Vagina (tissue), 2 donors: ENCODE measurements at regions not wholly inside any gene's neighbourhood (a gene's known extent, or its start where the extent isn't known, plus 50 kb on each side); places are given as distances from the start of the nearest gene placed in this dataset.

Source experiments
- DNase-seq, 2 donors: peaks; one replicate each; pipeline ENCODE4 v3.0.0-alpha.2; 2017; ENCODE audit errors: extremely low spot score in 2 of 2
- H3K27ac ChIP-seq: fragments of 200-600 bp; sonication (generic); one replicate; pipeline ENCODE4 v1.5.1; 2019
- H3K27me3 ChIP-seq: fragments of 200-600 bp; sonication (generic); one replicate; pipeline ENCODE4 v1.5.1; 2019
- H3K36me3 ChIP-seq, 2 donors: fragments of 200-600 bp; sonication (generic); one replicate each; pipeline ENCODE4 v1.5.1; 2017 to 2019
- H3K4me1 ChIP-seq: fragments of 200-600 bp; sonication (generic); one replicate; pipeline ENCODE4 v1.5.1; 2019
- H3K4me3 ChIP-seq, 2 donors: fragments of 200-600 bp; sonication (generic); 1 replicate in 1 of 2; 2 replicates in 1 of 2; pipeline ENCODE4 v1.5.1; 2016 to 2019
- H3K9me3 ChIP-seq: fragments of 200-600 bp; sonication (generic); one replicate; pipeline ENCODE4 v1.5.1; 2019
- CTCF ChIP-seq, 3 experiments: fragments of 450-650 bp in 2 of 3; fragments of 200-600 bp in 1 of 3; sonication (generic) in 1 of 3; IDR thresholded peaks; one replicate each; pipeline ENCODE4 v1.5.1; 2017 to 2019; ENCODE audit warnings: antibody characterized with exemption in 3 of 3, mild to moderate bottlenecking in 2 of 3, moderate library complexity in 2 of 3
- POLR2A ChIP-seq, 2 donors: fragments of 450-650 bp; IDR thresholded peaks; one replicate each; pipeline ENCODE4 v1.6.1; 2017; ENCODE audit warnings: antibody characterized with exemption in 2 of 2, mild to moderate bottlenecking in 2 of 2, moderate library complexity in 2 of 2
- POLR2AphosphoS5 ChIP-seq, 2 donors: sonication (generic); formaldehyde crosslinking; IDR thresholded peaks; one replicate each; pipeline ENCODE4 v1.9.0; 2017; ENCODE audit warnings: antibody characterized with exemption in 2 of 2, mild to moderate bottlenecking in 2 of 2, low read depth in 1 of 2; ENCODE audit not compliant: insufficient read depth in 1 of 2
- intact Hi-C: fragments of 100-400 bp; cut with DNase I; formaldehyde crosslinking; loops from one replicate; pipeline ENCODE4 v1.15.1; 2023

GRCh38 chr20:40782043-40782368, 93.0 kb upstream of the MAFB start:
- TF ChIP-seq CTCF (IDR thresholded peaks at IDR 0.05) = no peak
- peak; percentile 40 to 69 for DNase-seq
- Histone ChIP-seq H3K9me3 (no peaks in the 10 kb centered on the region), H3K27ac (no peak overlapping the region), H3K27me3 (no peaks in the 10 kb centered on the region), H3K36me3 (no peaks in the 10 kb centered on the region), H3K4me1 (no peaks in the 10 kb centered on the region), H3K4me3 (no peak overlapping the region)
- intact Hi-C loops = no loop called here

- no peaks in the 10 kb centered on the region for H3K9me3 ChIP-seq
- H3K4me1 ChIP-seq = no peaks in the 10 kb centered on the region
- intact Hi-C loops = no loop called here
- H3K27me3 ChIP-seq = no peaks in the 10 kb centered on the region
- no peak overlapping the region for H3K27ac ChIP-seq
- TF ChIP-seq CTCF (IDR thresholded peaks at IDR 0.05) (no peak), POLR2A (IDR thresholded peaks at IDR 0.05) (no peak), POLR2AphosphoS5 (IDR thresholded peaks at IDR 0.05; ENCODE audit: insufficient read depth in 1 of 2, low read depth in 1 of 2) (no peak)
- H3K36me3 ChIP-seq = no peaks in the 10 kb centered on the region
- no peak overlapping the region for H3K4me3 ChIP-seq
- DNase-seq = peak in 1 of 2 donors; percentile 64
Measured at GRCh38 chr20:40785346-40785745, 96.3 kb upstream of the MAFB start.

GRCh38 chr20:40786336-40786735, 97.3 kb upstream of the MAFB start:
- TF ChIP-seq POLR2AphosphoS5 (IDR thresholded peaks at IDR 0.05; ENCODE audit: insufficient read depth in 1 of 2, low read depth in 1 of 2) (no peak), CTCF (IDR thresholded peaks at IDR 0.05) (no peak), POLR2A (IDR thresholded peaks at IDR 0.05) (no peak)
- intact Hi-C loops = no loop called here
- Histone ChIP-seq H3K9me3 (no peaks in the 10 kb centered on the region), H3K4me1 (no peaks in the 10 kb centered on the region), H3K27ac (no peak overlapping the region), H3K27me3 (no peaks in the 10 kb centered on the region), H3K4me3 (no peak overlapping the region), H3K36me3 (no peaks in the 10 kb centered on the region)
- DNase-seq = peak in 1 of 2 donors; percentile 95

GRCh38 chr20:40787941-40788340, 98.9 kb upstream of the MAFB start:
- intact Hi-C loops = no loop called here
- H3K36me3 ChIP-seq = no peaks in the 10 kb centered on the region
- no peaks in the 10 kb centered on the region for H3K4me1 ChIP-seq
- no peaks in the 10 kb centered on the region for H3K9me3 ChIP-seq
- H3K27me3 ChIP-seq = no peaks in the 10 kb centered on the region
- TF ChIP-seq POLR2A (IDR thresholded peaks at IDR 0.05) (no peak), CTCF (IDR thresholded peaks at IDR 0.05) (no peak), POLR2AphosphoS5 (IDR thresholded peaks at IDR 0.05; ENCODE audit: insufficient read depth in 1 of 2, low read depth in 1 of 2) (no peak)
- no peak for DNase-seq
- no peak overlapping the region for H3K4me3 ChIP-seq
- H3K27ac ChIP-seq = no peak overlapping the region

GRCh38 chr20:40797425-40797824, 108.4 kb upstream of the MAFB start:
- peak in 1 of 2 donors; percentile 28 for DNase-seq
- Histone ChIP-seq H3K4me1 (no peaks in the 10 kb centered on the region), H3K9me3 (no peaks in the 10 kb centered on the region), H3K27ac (no peak overlapping the region), H3K27me3 (no peaks in the 10 kb centered on the region), H3K4me3 (no peak overlapping the region), H3K36me3 (no peaks in the 10 kb centered on the region)
- intact Hi-C loops = no loop called here
- no peak for TF ChIP-seq POLR2A (IDR thresholded peaks at IDR 0.05)
- TF ChIP-seq CTCF (IDR thresholded peaks at IDR 0.05) = peak in 1 of 3 experiments; percentile 19
- no peak for TF ChIP-seq POLR2AphosphoS5 (IDR thresholded peaks at IDR 0.05; ENCODE audit: insufficient read depth in 1 of 2, low read depth in 1 of 2)
